GM18868 (cell line): ENCODE measurements at regions not wholly inside any gene's neighbourhood (a gene's known extent, or its start where the extent isn't known, plus 50 kb on each side); places are given as distances from the start of the nearest gene placed in this dataset.
"Not testable (repeated sequence)": the region's sequence is repeated elsewhere in the genome, so short reads cannot be mapped to it uniquely, and the experiment has no call there.

Experiments
- ATAC-seq: cut with Tn5 transposase; IDR thresholded peaks from one replicate; pipeline ENCODE4 v1.9.1; 2021; ENCODE audit warnings: mild to moderate bottlenecking, moderate library complexity; ENCODE audit not compliant: unreplicated experiment

GRCh38 chr9:115765060-115765459 lies 388.5 kb upstream of the PAPPA start:
- ATAC-seq = no peak

DNA sequence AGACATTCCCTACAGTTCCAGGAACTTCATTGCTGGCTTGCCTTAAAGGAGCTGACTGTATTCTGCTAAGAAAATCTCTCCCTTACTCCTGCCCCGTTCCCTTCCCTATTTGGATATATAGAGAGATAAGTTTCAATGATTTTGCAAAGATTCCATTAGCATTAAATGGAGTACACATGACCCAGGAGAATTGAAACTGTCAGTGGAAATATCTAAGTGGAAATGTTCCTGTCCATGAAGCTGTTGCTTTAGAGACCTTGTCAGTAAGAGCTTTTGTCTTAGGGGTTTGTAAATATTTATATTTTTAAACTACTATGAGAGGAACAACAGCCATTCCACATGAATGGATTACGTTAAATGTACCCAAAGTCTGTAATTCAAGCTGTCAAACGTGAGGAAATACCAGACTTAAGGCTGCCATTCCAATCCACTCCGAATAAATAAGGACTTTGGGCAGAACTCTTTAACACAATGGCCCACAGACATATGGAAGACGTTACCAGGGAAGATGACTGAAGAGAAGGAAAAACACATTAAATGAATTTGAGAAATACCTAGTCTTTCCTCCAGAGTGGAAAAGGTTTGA lies 387.1 kb upstream of the PAPPA start:
- ATAC-seq = no peak

- ATAC-seq = no peak
These were observed 383.1 kb upstream of the PAPPA start for GRCh38 chr9:115770521-115770920.

GRCh38 chr9:115775659-115776058 lies 377.9 kb upstream of the PAPPA start:
- ATAC-seq = no peak

DNA sequence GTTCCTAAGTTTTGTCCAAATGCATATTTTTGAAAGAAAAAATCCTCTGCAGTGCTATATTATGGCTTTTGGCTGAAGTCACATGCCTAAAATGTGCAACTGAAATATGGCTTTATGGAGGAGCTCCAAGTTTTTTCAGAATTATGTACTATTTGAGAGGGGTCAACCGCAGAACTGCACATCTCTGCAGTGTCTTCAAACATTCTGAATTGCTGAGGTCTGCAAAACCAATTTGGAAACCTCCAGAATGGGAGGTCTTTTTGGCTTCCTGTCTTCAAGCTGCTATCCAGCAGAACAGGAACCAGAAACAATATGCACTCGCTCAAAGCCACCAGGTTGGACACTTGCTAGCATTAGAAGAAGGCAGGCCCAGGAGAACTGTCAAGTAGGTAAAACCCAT lies 376.0 kb upstream of the PAPPA start:
- ATAC-seq = no peak

GRCh38 chr9:115781070-115781736 lies 372.4 kb upstream of the PAPPA start:
- no peak for ATAC-seq

DNA sequence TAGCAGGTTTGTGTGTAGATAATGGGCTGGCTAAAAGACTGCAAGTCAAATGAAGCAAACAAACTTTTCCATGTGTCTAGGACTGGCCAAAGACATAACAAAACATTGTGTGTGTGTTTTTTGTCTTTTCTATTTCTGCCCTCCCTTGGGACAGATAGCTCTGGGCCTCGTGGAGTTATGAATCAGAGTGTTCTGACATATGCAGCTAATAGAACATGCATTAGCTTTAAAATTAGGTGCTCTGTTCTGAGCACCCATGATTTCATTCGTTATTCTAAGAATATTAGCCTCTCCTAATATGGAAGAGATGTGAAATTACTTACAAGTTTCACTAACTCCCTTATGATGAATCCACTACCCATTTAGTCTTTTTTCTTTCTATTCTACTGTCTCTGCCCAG lies 367.3 kb upstream of the PAPPA start:
- no peak for ATAC-seq

DNA sequence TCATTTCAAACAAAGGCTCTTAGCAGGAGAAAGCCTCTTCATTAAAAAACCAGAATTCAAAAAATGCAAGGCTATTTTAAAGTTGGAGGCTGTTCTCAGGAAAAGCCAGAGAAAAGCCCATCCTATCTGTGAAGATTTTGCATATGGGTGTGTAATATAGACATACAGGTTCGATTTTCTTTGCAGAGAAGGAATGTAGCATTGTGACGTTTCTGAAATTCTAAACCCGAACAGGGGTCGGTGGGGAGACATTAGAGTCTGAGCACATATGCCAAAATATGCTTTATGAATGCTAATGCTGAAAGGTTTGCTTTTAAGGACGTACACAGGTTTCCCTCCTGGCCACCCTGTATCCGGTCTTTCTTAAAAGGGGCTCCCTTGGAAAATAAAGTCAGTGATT lies 363.1 kb upstream of the PAPPA start:
- no peak for ATAC-seq

GRCh38 chr9:115794921-115795475 lies 358.6 kb upstream of the PAPPA start:
- ATAC-seq = no peak

DNA sequence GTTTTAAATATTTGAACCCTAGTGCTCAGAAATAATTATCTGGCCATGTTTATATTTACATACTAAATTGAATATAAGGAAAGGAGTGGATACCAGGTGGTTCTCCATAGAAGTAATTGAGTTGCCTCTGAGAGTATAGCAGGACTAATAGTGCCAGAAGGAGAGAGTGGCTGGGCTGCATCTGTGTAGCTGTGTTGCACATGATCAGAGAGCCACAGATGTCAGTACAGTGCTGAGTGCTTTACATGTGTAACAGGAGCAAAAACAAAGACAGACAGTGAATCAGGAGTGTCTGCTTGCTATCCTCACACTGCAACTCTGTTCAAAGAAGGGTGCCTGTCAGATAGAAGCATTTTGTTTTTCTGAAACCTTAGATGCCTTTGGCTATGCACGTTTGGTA lies 353.9 kb upstream of the PAPPA start:
- ATAC-seq = no peak

- ATAC-seq = no peak
These were observed 349.4 kb upstream of the PAPPA start for GRCh38 chr9:115804206-115804605.

GRCh38 chr9:115808108-115808507 lies 345.5 kb upstream of the PAPPA start:
- ATAC-seq = no peak

- ATAC-seq = no peak
These were observed 344.9 kb upstream of the PAPPA start for GRCh38 chr9:115808695-115809094.

DNA sequence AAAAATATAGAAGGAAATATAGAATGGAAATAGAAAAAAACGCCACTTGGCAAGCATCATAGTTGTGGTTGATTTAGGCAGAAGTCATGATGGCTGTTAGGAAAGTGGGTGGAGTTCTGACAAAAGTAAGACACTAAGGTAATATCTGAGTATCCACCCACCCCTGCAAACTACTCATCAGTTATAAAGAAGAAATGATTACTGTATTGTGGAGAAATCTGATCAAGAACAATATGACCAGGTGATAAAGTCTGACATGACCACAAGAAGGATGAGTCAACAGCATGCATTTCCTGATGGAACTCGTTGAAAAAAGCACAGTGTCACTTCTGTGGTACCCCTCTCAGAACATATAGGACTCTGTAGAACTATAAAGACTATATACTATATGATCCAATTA lies 343.4 kb upstream of the PAPPA start:
- ATAC-seq = no peak

- ATAC-seq = no peak
These were observed 339.5 kb upstream of the PAPPA start for GRCh38 chr9:115814081-115814480.

GRCh38 chr9:115815786-115816185 lies 337.8 kb upstream of the PAPPA start:
- ATAC-seq = no peak

DNA sequence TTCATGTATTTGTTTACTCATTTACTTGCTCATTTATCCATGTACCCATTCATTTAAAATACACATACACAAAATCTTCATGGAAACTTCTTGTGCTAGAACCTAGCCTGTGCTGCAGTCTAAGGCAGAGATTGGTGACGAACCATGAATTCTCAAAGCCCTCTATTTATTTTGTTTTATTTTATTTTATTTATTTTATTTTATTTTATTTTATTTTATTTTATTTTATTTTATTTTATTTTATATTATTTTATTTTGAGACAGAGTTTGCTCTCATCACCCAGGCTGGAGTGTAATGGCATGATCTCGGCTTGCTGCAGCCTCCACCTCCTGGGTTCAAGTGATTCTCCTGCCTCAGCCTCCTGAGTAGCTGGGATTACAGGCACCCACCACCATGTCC lies 334.9 kb upstream of the PAPPA start:
- not testable (repeated sequence) for ATAC-seq

GRCh38 chr9:115832031-115832430 lies 321.6 kb upstream of the PAPPA start:
- no peak for ATAC-seq

GRCh38 chr9:115837618-115838017 lies 316.0 kb upstream of the PAPPA start:
- ATAC-seq = no peak

DNA sequence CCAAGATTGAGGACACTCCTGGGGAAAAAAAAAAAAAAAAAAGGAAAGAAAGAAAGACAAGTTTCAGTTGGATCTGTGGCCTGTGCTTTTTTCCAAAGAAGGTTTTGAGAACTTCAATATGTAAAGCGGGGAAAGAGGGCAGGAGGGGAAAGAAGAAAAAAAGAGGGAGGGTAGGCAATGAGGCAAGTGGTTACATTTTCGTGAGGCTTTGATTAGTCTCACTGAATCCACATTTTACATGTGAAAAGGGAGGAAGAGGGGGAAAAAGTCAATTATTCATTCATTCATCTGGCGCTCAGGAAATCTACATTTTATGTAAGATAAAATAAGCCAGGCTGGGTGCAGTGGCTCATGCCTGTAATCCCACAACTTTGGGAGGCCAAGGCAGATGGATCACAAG lies 315.2 kb upstream of the PAPPA start:
- ATAC-seq = no peak

DNA sequence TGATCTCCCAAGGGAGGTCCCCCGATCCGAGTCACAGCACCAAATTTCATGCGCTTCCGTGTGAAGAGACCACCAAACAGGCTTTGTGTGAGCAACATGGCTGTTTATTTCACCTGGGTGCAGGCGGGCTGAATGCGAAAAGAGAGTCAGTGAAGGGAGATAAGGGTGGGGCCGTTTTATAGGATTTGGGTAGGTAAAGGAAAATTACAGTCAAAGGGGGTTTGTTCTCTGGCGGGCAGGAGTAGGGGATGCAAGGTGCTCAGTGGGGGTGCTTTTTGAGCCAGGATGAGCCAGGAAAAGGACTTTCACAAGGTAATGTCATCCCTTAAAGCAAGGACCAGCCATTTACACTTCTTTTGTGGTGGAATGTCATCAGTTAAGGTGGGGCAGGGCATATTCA lies 309.2 kb upstream of the PAPPA start:
- not testable (repeated sequence) for ATAC-seq

- no peak for ATAC-seq
These were observed 307.8 kb upstream of the PAPPA start for GRCh38 chr9:115845648-115846312.
